ENCODE measurements at regions not wholly inside any gene's neighbourhood (a gene's known extent, or its start where the extent isn't known, plus 50 kb on each side); places are given as distances from the start of the nearest gene placed in this dataset.

GRCh38 chr6:51314965-51315364, 496.3 kb downstream of the TFAP2B start:
- no peak for TF ChIP-seq POLR2A (IDR thresholded peaks at IDR 0.05)
- TF ChIP-seq CTCF (IDR thresholded peaks at IDR 0.05) = no peak

Measured in heart left ventricle (tissue), 13 donors.